Hepatocyte (in vitro differentiated cells): ENCODE measurements at regions not wholly inside any gene's neighbourhood (a gene's known extent, or its start where the extent isn't known, plus 50 kb on each side); places are given as distances from the start of the nearest gene placed in this dataset.

Source experiments
- DNase-seq: peaks from one replicate; pipeline ENCODE4 v3.0.0-alpha.2; 2016; ENCODE audit warnings: low spot score
- H2AFZ ChIP-seq: fragments of 200-600 bp; sonication (generic); 2 replicates; pipeline ENCODE4 v1.6.0; 2016; ENCODE audit warnings: antibody characterized with exemption, mild to moderate bottlenecking
- H3K27ac ChIP-seq: fragments of 200-600 bp; sonication (generic); 2 replicates; pipeline ENCODE4 v1.5.1; 2016; ENCODE audit warnings: mild to moderate bottlenecking
- H3K27me3 ChIP-seq: fragments of 200-600 bp; sonication (generic); 2 replicates; pipeline ENCODE4 v1.6.1; 2016
- H3K36me3 ChIP-seq: fragments of 200-600 bp; sonication (generic); replicated peaks from 2 replicates; pipeline ENCODE4 v1.5.1; 2016; ENCODE audit warnings: low read depth; ENCODE audit not compliant: insufficient read depth
- H3K4me1 ChIP-seq: fragments of 200-600 bp; sonication (generic); 2 replicates; pipeline ENCODE4 v1.5.1; 2016; ENCODE audit warnings: mild to moderate bottlenecking, moderate library complexity; ENCODE audit not compliant: insufficient read depth
- H3K4me2 ChIP-seq: fragments of 200-600 bp; sonication (generic); 2 replicates; pipeline ENCODE4 v1.6.0; 2016
- H3K4me3 ChIP-seq: fragments of 200-600 bp; sonication (generic); 2 replicates; pipeline ENCODE4 v1.5.1; 2016; ENCODE audit warnings: mild to moderate bottlenecking
- H3K79me2 ChIP-seq: fragments of 200-600 bp; sonication (generic); 2 replicates; pipeline ENCODE4 v1.6.0; 2017; ENCODE audit warnings: mild to moderate bottlenecking
- H3K9me2 ChIP-seq: fragments of 200-600 bp; sonication (generic); replicated peaks from 2 replicates; pipeline ENCODE4 v1.6.0; 2017; ENCODE audit warnings: mild to moderate bottlenecking; ENCODE audit not compliant: insufficient read depth
- H3K9me3 ChIP-seq: fragments of 200-600 bp; sonication (generic); 2 replicates; pipeline ENCODE4 v1.5.1; 2016; ENCODE audit warnings: low read depth, mild to moderate bottlenecking
- H4K20me1 ChIP-seq: fragments of 200-600 bp; sonication (generic); 2 replicates; pipeline ENCODE4 v1.6.0; 2016; ENCODE audit warnings: mild to moderate bottlenecking; ENCODE audit not compliant: insufficient read depth, poor library complexity, severe bottlenecking
- EZH2 ChIP-seq: fragments of 200-600 bp; sonication (generic); IDR thresholded peaks from 2 replicates; pipeline ENCODE4 v1.6.1; 2016; ENCODE audit warnings: antibody characterized with exemption, mild to moderate bottlenecking, borderline replicate concordance
- EZH2phosphoT487 ChIP-seq: fragments of 200-600 bp; sonication (generic); IDR thresholded peaks from one replicate; pipeline ENCODE4 v1.6.1; 2018; ENCODE audit warnings: antibody characterized with exemption, mild to moderate bottlenecking, low read depth, moderate library complexity; ENCODE audit not compliant: unreplicated experiment, severe bottlenecking
- WGBS: methylation state at CpG from one replicate; pipeline ENCODE4 v1.1.6; 2016; ENCODE audit warnings: low lambda C conversion rate; ENCODE audit errors: missing lambda C conversion rate; 5-methylcytosine and 5-hydroxymethylcytosine counted together
- TF ChIP-seq, protein P1 (sequence below): fragments of 200-600 bp; sonication (generic); IDR thresholded peaks from 2 replicates; pipeline ENCODE4 v1.5.1; 2016; ENCODE audit warnings: antibody characterized with exemption, mild to moderate bottlenecking; ENCODE audit not compliant: poor library complexity

DNA sequence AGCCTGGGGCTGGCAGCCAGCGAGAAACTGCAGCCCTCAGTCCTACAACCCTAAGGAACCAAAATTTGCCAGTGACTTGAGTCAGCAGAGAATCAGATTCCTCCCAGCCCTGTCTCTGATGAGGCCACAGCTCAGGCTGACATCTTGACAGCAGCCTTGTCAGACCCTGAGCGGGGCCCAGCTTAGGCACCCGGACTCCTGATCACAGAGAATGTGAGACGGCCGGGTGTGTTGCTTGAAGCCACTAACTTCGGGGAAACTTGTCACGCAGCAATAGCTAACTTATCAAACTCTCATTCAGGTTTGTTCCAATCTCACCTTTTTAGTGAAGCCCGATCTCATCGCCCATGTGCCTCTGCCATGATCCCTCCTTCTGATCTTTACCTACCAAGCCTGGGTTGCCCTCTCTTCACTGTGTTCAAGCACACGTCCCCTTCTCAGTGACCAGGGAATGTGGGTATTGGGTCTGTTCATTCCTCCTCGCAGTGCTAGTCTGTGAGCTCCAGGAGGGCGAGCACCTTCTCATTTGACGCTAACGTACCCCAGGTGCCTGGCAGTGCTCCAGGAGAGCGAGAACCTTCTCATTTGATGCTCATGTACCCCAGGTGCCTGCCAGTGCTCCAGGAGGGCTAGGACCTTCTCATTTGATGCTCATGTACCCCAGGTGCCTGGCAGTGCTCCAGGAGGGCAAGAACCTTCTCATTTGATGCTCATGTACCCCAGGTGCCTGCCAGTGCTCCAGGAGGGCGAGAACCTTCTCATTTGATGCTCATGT, 280.7 kb downstream of the BRD1 start:
- H3K4me1 ChIP-seq, result peaks cover 6% of the 10 kb centered on the region
- H3K4me3 ChIP-seq, result no peak overlapping the region
- H3K9me3 ChIP-seq, result no peaks in the 10 kb centered on the region
- H3K27ac ChIP-seq, result no peak overlapping the region
- no peaks in the 10 kb centered on the region for H3K79me2 ChIP-seq
- no peaks in the 10 kb centered on the region for H3K9me2 ChIP-seq
- H2AFZ ChIP-seq, result no peak overlapping the region
- no peak for DNase-seq
- H3K4me2 ChIP-seq, result no peak overlapping the region
- no peak for TF ChIP-seq EZH2phosphoT487
- TF ChIP-seq, protein P1, sequence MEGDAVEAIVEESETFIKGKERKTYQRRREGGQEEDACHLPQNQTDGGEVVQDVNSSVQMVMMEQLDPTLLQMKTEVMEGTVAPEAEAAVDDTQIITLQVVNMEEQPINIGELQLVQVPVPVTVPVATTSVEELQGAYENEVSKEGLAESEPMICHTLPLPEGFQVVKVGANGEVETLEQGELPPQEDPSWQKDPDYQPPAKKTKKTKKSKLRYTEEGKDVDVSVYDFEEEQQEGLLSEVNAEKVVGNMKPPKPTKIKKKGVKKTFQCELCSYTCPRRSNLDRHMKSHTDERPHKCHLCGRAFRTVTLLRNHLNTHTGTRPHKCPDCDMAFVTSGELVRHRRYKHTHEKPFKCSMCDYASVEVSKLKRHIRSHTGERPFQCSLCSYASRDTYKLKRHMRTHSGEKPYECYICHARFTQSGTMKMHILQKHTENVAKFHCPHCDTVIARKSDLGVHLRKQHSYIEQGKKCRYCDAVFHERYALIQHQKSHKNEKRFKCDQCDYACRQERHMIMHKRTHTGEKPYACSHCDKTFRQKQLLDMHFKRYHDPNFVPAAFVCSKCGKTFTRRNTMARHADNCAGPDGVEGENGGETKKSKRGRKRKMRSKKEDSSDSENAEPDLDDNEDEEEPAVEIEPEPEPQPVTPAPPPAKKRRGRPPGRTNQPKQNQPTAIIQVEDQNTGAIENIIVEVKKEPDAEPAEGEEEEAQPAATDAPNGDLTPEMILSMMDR, result no peak
- TF ChIP-seq EZH2, result no peak
- WGBS, result 91% methylated on average over 16 of the region's 16 CpGs
- H4K20me1 ChIP-seq, result no peaks in the 10 kb centered on the region
- H3K36me3 ChIP-seq, result no peaks in the 10 kb centered on the region
- H3K27me3 ChIP-seq, result no peaks in the 10 kb centered on the region

DNA sequence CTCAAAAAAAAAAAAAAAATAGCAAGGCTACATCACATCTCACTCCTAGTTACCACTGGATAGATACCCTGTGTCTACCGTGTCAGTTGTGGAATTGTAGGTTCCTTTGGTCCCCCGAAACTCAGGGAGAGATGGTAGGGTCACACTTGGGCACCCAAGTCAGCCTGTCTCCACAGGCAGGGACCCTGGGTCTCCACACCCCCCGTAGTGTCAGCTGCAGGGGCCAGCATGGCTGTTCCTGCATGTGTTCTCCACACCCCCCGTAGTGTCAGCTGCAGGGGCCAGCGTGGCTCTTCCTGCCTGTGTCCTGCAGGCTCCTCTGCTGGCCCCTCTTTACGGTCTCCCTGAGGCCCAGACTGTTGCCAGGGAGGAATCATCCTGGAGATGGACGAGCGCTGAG, 282.1 kb downstream of the BRD1 start:
- H3K9me3 ChIP-seq, result no peaks in the 10 kb centered on the region
- H3K4me1 ChIP-seq, result peaks cover 6% of the 10 kb centered on the region
- H2AFZ ChIP-seq, result no peak overlapping the region
- no peaks in the 10 kb centered on the region for H3K79me2 ChIP-seq
- no peaks in the 10 kb centered on the region for H3K9me2 ChIP-seq
- TF ChIP-seq, protein P1, result no peak
- no peak for TF ChIP-seq EZH2phosphoT487
- no peak for TF ChIP-seq EZH2
- no peak overlapping the region for H3K4me2 ChIP-seq
- H3K36me3 ChIP-seq, result no peaks in the 10 kb centered on the region
- H3K27ac ChIP-seq, result no peak overlapping the region
- no peak for DNase-seq
- no peaks in the 10 kb centered on the region for H4K20me1 ChIP-seq
- no peak overlapping the region for H3K4me3 ChIP-seq
- 81% methylated on average over 8 of the region's 8 CpGs for WGBS
- no peaks in the 10 kb centered on the region for H3K27me3 ChIP-seq

DNA sequence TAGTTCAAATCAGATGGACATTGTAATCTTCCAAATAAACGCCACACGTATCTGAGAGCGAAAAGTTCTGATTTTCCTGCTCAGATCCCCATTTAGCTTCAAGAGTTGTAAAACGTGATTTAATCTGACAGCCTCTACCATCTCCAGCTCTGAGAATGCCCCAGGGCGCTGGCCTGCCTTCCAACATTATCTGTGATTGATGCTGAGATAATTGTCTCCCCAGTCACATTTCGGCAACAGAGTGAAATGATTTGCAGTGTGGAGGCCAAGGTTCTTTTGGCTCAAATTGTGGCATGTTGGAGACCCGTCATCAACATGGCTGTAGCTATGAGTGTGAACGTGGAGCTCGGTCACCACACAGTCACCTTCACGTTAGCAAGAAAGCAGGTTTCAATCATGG, 283.4 kb downstream of the BRD1 start:
- H3K4me2 ChIP-seq, result no peak overlapping the region
- H3K4me3 ChIP-seq, result no peak overlapping the region
- no peaks in the 10 kb centered on the region for H3K9me2 ChIP-seq
- H2AFZ ChIP-seq, result no peak overlapping the region
- H3K27ac ChIP-seq, result no peak overlapping the region
- H4K20me1 ChIP-seq, result no peaks in the 10 kb centered on the region
- 62% methylated on average over 10 of the region's 10 CpGs for WGBS
- no peaks in the 10 kb centered on the region for H3K36me3 ChIP-seq
- H3K27me3 ChIP-seq, result no peaks in the 10 kb centered on the region
- TF ChIP-seq, protein P1, result no peak
- no peak for TF ChIP-seq EZH2
- TF ChIP-seq EZH2phosphoT487, result no peak
- no peaks in the 10 kb centered on the region for H3K79me2 ChIP-seq
- no peaks in the 10 kb centered on the region for H3K9me3 ChIP-seq
- no peak for DNase-seq
- peaks cover 6% of the 10 kb centered on the region for H3K4me1 ChIP-seq
